LNCAP (cell line): ENCODE measurements at regions not wholly inside any gene's neighbourhood (a gene's known extent, or its start where the extent isn't known, plus 50 kb on each side); places are given as distances from the start of the nearest gene placed in this dataset.

ENCODE experiments used
- CTCF ChIP-seq: fragments of 450-650 bp; IDR thresholded peaks from 2 replicates; pipeline ENCODE4 v1.5.1; 2017; ENCODE audit warnings: mild to moderate bottlenecking

GRCh38 chr20:62552613-62553012, 76.8 kb upstream of the GATA5 start:
- TF ChIP-seq CTCF = no peak

- no peak for TF ChIP-seq CTCF
These were observed 77.5 kb upstream of the GATA5 start for GRCh38 chr20:62553136-62553837.

GRCh38 chr20:62553838-62554161, 78.0 kb upstream of the GATA5 start:
- TF ChIP-seq CTCF = no peak

- TF ChIP-seq CTCF = no peak
These were observed 78.6 kb upstream of the GATA5 start for GRCh38 chr20:62554214-62554897.

- TF ChIP-seq CTCF = no peak
These were observed 79.3 kb upstream of the GATA5 start for GRCh38 chr20:62554898-62555641.

GRCh38 chr20:62555642-62556420, 80.0 kb upstream of the GATA5 start:
- no peak for TF ChIP-seq CTCF

GRCh38 chr20:62557462-62557861, 81.7 kb upstream of the GATA5 start:
- no peak for TF ChIP-seq CTCF
